OCI-LY3 (cell line): ENCODE measurements at regions not wholly inside any gene's neighbourhood (a gene's known extent, or its start where the extent isn't known, plus 50 kb on each side); places are given as distances from the start of the nearest gene placed in this dataset.

ENCODE experiments used
- H2AFZ ChIP-seq: fragments of 200-600, 300-600 bp; shearing (Covaris generic); 2 replicates; pipeline ENCODE4 v1.6.0; 2014; ENCODE audit warnings: antibody characterized with exemption, low read depth, low read length
- H3K27ac ChIP-seq: fragments of 200-600, 300-600 bp; sonication (generic); 2 replicates; pipeline ENCODE4 v1.5.1; 2014; ENCODE audit warnings: mild to moderate bottlenecking, low read length, moderate library complexity, mixed read lengths
- H3K27me3 ChIP-seq: fragments of 200-600, 300-600 bp; sonication (generic); 2 replicates; pipeline ENCODE4 v1.6.1; 2014; ENCODE audit warnings: low read depth, low read length, mixed read lengths
- H3K36me3 ChIP-seq: fragments of 200-600, 300-600 bp; sonication (generic); replicated peaks from 2 replicates; pipeline ENCODE3; 2014; ENCODE audit warnings: low read depth, low read length, mixed read lengths
- H3K4me1 ChIP-seq: fragments of 300-600, 200-600 bp; sonication (generic); 2 replicates; pipeline ENCODE4 v1.6.1; 2014; ENCODE audit warnings: low read length, mixed read lengths
- H3K4me2 ChIP-seq: fragments of 200-600, 300-600 bp; sonication (generic); 2 replicates; pipeline ENCODE4 v1.6.1; 2014; ENCODE audit warnings: low read length, mixed read lengths
- H3K4me3 ChIP-seq: fragments of 300-600, 200-600 bp; sonication (generic); 2 replicates; pipeline ENCODE4 v1.5.1; 2014; ENCODE audit warnings: antibody characterized with exemption, mild to moderate bottlenecking, low read length, moderate library complexity
- H3K79me2 ChIP-seq: fragments of 300-600, 200-600 bp; shearing (Covaris generic); 2 replicates; pipeline ENCODE4 v1.6.1; 2014; ENCODE audit warnings: mild to moderate bottlenecking, low read length, mixed read lengths
- H3K9ac ChIP-seq: fragments of 300-600, 200-600 bp; shearing (Covaris generic); 2 replicates; pipeline ENCODE4 v1.6.0; 2014; ENCODE audit warnings: mild to moderate bottlenecking, low read length, moderate library complexity
- H3K9me3 ChIP-seq: fragments of 200-600, 300-600 bp; shearing (Covaris generic); 2 replicates; pipeline ENCODE4 v1.6.1; 2014; ENCODE audit warnings: low read length, mixed read lengths; ENCODE audit not compliant: insufficient read depth
- H4K20me1 ChIP-seq: fragments of 200-600, 300-600 bp; sonication (generic); 2 replicates; pipeline ENCODE4 v1.6.1; 2016; ENCODE audit warnings: low read length, mixed read lengths; ENCODE audit not compliant: insufficient read depth
- EZH2phosphoT487 ChIP-seq: fragments of 200-600 bp; shearing (Covaris generic); IDR thresholded peaks from 2 replicates; pipeline ENCODE4 v1.6.1; 2018; ENCODE audit warnings: antibody characterized with exemption, mixed run types, low read depth
- TF ChIP-seq, protein P1 (sequence below): fragments of 200-600, 300-600 bp; sonication (generic); IDR thresholded peaks from 2 replicates; pipeline ENCODE4 v1.5.1; 2014; ENCODE audit warnings: antibody characterized with exemption, low read length, low read depth

- Histone ChIP-seq H3K9ac (no peak overlapping the region), H3K27me3 (no peaks in the 10 kb centered on the region), H3K4me1 (peaks cover under 1% of the 10 kb centered on the region; the same call in 1 of the 2 replicates), H3K79me2 (no peaks in the 10 kb centered on the region), H3K4me3 (no peak overlapping the region), H4K20me1 (no peaks in the 10 kb centered on the region), H3K27ac (no peak overlapping the region), H2AFZ (no peak overlapping the region), H3K36me3 (peaks cover 40% of the 10 kb centered on the region), H3K9me3 (peaks cover 35% of the 10 kb centered on the region; the same call in 1 of the 2 replicates), H3K4me2 (no peak overlapping the region)
- TF ChIP-seq, protein P1, sequence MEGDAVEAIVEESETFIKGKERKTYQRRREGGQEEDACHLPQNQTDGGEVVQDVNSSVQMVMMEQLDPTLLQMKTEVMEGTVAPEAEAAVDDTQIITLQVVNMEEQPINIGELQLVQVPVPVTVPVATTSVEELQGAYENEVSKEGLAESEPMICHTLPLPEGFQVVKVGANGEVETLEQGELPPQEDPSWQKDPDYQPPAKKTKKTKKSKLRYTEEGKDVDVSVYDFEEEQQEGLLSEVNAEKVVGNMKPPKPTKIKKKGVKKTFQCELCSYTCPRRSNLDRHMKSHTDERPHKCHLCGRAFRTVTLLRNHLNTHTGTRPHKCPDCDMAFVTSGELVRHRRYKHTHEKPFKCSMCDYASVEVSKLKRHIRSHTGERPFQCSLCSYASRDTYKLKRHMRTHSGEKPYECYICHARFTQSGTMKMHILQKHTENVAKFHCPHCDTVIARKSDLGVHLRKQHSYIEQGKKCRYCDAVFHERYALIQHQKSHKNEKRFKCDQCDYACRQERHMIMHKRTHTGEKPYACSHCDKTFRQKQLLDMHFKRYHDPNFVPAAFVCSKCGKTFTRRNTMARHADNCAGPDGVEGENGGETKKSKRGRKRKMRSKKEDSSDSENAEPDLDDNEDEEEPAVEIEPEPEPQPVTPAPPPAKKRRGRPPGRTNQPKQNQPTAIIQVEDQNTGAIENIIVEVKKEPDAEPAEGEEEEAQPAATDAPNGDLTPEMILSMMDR: peak; percentile 77
- TF ChIP-seq EZH2phosphoT487: no peak
These were observed 56.7 kb upstream of the RAB38 start for GRCh38 chr11:88231894-88232482.

DNA sequence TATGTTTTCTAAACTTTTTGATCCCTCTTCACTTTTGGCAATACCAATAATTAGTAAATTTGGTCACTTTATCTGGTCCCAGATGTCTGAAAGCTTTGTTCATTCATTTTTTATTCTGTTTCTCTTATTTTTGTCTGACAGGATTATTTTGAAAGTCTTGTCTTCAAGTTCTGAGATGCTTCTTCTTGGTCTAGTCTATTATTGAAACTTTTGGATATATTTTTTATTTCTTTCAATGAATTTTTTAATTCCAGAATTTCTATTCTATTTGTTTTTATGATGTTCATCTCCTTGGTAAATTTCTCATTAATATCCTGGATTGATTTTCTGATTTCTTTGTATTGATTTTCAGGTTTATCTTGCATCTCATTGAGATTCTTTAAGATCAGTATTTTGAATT, 54.1 kb upstream of the RAB38 start:
- no peak for TF ChIP-seq EZH2phosphoT487
- TF ChIP-seq, protein P1: no peak
- peaks cover 54% of the 10 kb centered on the region for H3K36me3 ChIP-seq
- no peak overlapping the region for H3K4me3 ChIP-seq
- no peaks in the 10 kb centered on the region for H3K79me2 ChIP-seq
- H3K27me3 ChIP-seq: no peaks in the 10 kb centered on the region
- no peaks in the 10 kb centered on the region for H3K4me1 ChIP-seq
- H3K4me2 ChIP-seq: no peak overlapping the region
- no peak overlapping the region for H3K27ac ChIP-seq
- no peak overlapping the region for H3K9ac ChIP-seq
- no peaks in the 10 kb centered on the region for H4K20me1 ChIP-seq
- no peak overlapping the region for H2AFZ ChIP-seq
- H3K9me3 ChIP-seq: peaks cover 47% of the 10 kb centered on the region; the same call in 1 of the 2 replicates
